H1 (cell line): ENCODE measurements at regions not wholly inside any gene's neighbourhood (a gene's known extent, or its start where the extent isn't known, plus 50 kb on each side); places are given as distances from the start of the nearest gene placed in this dataset.

Source experiments
- CREB1 ChIP-seq: IDR thresholded peaks from 2 replicates; pipeline ENCODE4 v1.6.1; 2012; ENCODE audit warnings: inconsistent platforms
- EGR1 ChIP-seq: IDR thresholded peaks from 2 replicates; pipeline ENCODE4 v1.6.1; 2011; ENCODE audit warnings: low read depth, low read length, borderline replicate concordance
- FOSL1 ChIP-seq: IDR thresholded peaks from 2 replicates; pipeline ENCODE4 v1.6.1; 2011; ENCODE audit warnings: mild to moderate bottlenecking, low read depth, low read length, moderate library complexity; ENCODE audit not compliant: insufficient read depth
- HDAC2 ChIP-seq, 2 experiments: fragments of 300-600 bp in 1 of 2; sonication (generic) in 1 of 2; IDR thresholded peaks; 2 replicates each; pipeline ENCODE4 v1.6.1; 2011 to 2012; ENCODE audit warnings: low read depth in 2 of 2, low read length in 2 of 2, mild to moderate bottlenecking in 2 of 2, moderate library complexity in 2 of 2, borderline replicate concordance in 1 of 2, inconsistent platforms in 1 of 2
- RNF2 ChIP-seq: fragments of 200-900, 300-1000 bp; sonication (generic); IDR thresholded peaks from 2 replicates; pipeline ENCODE4 v1.7.1; 2016; ENCODE audit warnings: borderline replicate concordance, low read depth, mild to moderate bottlenecking, antibody characterized with exemption, low read length; ENCODE audit not compliant: poor library complexity, severe bottlenecking; ENCODE audit errors: missing control alignments
- TF ChIP-seq, protein P1 (sequence below): fragments of 300-600 bp; sonication (generic); IDR thresholded peaks from 2 replicates; pipeline ENCODE4 v1.7.1; 2012; ENCODE audit warnings: low read length, moderate library complexity, mild to moderate bottlenecking, inconsistent platforms; ENCODE audit not compliant: insufficient replicate concordance

DNA sequence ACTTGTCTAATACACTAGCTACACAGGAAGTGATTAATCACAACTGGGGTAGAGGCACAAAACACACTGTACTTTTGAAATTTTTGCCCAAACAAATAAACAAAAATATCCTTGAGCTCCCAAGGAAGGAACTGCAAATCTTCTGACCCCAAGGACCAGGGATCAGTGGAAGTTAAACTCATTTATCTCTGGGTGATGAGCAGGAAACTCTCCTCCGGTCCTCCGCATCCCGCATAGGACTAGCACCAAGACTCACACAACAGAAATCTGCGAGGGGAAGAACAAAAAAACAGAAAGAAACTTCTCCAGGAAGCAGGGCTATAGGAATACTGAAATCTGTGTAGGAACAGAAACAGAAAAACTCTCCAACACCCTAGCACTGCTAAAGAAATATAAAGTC lies 650.3 kb downstream of the DCDC2C start (continued):
- TF ChIP-seq HDAC2 (IDR thresholded peaks at IDR 0.05; ENCODE audit: borderline replicate concordance in 1 of 2, low read depth in 2 of 2, low read length in 2 of 2): no peak
- TF ChIP-seq, protein P1, sequence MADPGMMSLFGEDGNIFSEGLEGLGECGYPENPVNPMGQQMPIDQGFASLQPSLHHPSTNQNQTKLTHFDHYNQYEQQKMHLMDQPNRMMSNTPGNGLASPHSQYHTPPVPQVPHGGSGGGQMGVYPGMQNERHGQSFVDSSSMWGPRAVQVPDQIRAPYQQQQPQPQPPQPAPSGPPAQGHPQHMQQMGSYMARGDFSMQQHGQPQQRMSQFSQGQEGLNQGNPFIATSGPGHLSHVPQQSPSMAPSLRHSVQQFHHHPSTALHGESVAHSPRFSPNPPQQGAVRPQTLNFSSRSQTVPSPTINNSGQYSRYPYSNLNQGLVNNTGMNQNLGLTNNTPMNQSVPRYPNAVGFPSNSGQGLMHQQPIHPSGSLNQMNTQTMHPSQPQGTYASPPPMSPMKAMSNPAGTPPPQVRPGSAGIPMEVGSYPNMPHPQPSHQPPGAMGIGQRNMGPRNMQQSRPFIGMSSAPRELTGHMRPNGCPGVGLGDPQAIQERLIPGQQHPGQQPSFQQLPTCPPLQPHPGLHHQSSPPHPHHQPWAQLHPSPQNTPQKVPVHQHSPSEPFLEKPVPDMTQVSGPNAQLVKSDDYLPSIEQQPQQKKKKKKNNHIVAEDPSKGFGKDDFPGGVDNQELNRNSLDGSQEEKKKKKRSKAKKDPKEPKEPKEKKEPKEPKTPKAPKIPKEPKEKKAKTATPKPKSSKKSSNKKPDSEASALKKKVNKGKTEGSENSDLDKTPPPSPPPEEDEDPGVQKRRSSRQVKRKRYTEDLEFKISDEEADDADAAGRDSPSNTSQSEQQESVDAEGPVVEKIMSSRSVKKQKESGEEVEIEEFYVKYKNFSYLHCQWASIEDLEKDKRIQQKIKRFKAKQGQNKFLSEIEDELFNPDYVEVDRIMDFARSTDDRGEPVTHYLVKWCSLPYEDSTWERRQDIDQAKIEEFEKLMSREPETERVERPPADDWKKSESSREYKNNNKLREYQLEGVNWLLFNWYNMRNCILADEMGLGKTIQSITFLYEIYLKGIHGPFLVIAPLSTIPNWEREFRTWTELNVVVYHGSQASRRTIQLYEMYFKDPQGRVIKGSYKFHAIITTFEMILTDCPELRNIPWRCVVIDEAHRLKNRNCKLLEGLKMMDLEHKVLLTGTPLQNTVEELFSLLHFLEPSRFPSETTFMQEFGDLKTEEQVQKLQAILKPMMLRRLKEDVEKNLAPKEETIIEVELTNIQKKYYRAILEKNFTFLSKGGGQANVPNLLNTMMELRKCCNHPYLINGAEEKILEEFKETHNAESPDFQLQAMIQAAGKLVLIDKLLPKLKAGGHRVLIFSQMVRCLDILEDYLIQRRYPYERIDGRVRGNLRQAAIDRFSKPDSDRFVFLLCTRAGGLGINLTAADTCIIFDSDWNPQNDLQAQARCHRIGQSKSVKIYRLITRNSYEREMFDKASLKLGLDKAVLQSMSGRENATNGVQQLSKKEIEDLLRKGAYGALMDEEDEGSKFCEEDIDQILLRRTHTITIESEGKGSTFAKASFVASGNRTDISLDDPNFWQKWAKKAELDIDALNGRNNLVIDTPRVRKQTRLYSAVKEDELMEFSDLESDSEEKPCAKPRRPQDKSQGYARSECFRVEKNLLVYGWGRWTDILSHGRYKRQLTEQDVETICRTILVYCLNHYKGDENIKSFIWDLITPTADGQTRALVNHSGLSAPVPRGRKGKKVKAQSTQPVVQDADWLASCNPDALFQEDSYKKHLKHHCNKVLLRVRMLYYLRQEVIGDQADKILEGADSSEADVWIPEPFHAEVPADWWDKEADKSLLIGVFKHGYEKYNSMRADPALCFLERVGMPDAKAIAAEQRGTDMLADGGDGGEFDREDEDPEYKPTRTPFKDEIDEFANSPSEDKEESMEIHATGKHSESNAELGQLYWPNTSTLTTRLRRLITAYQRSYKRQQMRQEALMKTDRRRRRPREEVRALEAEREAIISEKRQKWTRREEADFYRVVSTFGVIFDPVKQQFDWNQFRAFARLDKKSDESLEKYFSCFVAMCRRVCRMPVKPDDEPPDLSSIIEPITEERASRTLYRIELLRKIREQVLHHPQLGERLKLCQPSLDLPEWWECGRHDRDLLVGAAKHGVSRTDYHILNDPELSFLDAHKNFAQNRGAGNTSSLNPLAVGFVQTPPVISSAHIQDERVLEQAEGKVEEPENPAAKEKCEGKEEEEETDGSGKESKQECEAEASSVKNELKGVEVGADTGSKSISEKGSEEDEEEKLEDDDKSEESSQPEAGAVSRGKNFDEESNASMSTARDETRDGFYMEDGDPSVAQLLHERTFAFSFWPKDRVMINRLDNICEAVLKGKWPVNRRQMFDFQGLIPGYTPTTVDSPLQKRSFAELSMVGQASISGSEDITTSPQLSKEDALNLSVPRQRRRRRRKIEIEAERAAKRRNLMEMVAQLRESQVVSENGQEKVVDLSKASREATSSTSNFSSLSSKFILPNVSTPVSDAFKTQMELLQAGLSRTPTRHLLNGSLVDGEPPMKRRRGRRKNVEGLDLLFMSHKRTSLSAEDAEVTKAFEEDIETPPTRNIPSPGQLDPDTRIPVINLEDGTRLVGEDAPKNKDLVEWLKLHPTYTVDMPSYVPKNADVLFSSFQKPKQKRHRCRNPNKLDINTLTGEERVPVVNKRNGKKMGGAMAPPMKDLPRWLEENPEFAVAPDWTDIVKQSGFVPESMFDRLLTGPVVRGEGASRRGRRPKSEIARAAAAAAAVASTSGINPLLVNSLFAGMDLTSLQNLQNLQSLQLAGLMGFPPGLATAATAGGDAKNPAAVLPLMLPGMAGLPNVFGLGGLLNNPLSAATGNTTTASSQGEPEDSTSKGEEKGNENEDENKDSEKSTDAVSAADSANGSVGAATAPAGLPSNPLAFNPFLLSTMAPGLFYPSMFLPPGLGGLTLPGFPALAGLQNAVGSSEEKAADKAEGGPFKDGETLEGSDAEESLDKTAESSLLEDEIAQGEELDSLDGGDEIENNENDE: no peak
- TF ChIP-seq EGR1: no peak
- TF ChIP-seq RNF2: no peak
- TF ChIP-seq CREB1: no peak
- TF ChIP-seq FOSL1: no peak
